ENCODE measurements at regions not wholly inside any gene's neighbourhood (a gene's known extent, or its start where the extent isn't known, plus 50 kb on each side); places are given as distances from the start of the nearest gene placed in this dataset.
"Not testable (repeated sequence)": the region's sequence is repeated elsewhere in the genome, so short reads cannot be mapped to it uniquely, and the experiment has no call there.

- TF ChIP-seq CTCF (IDR thresholded peaks at IDR 0.05; ENCODE audit: low read depth, low read length, missing control alignments) = no peak
- H3K4me3 ChIP-seq (replicated peaks; ENCODE audit: low read depth, low read length) = no peak overlapping the region
- DNase-seq (ENCODE audit: extremely low read depth, low read depth) = no peak
These were observed 89.0 kb upstream of the DTNBP1 start for GRCh38 chr6:15751721-15752350.

DNA sequence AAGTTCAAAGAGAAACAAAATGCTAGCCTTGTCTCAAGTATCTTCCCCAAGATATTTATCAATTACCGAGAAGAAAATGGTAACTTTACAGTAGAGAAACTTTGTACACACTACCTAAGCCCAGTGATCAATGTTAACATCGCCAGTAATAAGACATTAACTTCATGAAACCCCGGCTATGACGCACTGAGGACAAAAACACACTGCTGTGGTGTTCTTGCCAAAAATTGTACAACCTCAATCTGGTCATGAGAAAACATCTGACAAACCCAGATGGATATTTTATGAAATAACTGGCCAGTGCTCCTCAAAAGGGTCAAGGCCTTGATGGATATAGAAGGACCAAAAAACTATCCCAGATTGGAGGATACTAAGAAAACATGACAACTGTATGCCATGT lies 85.5 kb upstream of the DTNBP1 start:
- TF ChIP-seq CTCF (IDR thresholded peaks at IDR 0.05; ENCODE audit: low read depth, low read length, missing control alignments) = no peak
- H3K4me3 ChIP-seq (replicated peaks; ENCODE audit: low read depth, low read length) = no peak overlapping the region
- DNase-seq (ENCODE audit: extremely low read depth, low read depth) = no peak

DNA sequence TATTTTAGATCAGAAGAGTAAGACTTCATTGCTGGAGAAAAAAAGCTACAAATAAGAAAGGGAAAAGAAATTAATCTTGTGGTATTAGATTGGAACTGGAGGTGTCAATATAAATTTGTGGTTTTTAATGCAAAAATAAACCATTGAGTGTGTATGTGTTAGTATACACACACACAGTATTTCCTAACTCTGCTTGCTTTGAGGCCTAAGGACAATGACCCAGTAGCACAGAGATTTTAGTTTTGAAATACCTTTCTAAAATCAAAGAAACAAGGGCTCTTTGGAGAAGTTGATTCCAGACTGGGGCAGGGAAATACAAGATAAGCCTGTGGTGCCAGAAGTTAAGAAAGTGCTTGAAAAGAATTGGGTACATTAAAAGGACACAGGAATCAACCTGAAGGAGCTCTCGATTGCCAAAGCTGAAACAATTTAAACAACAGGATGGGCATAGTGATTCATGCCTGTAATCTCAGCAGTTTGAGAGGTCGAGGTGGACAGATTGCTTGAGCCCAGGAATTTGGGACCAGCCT lies 84.6 kb upstream of the DTNBP1 start:
- no peak for TF ChIP-seq CTCF (IDR thresholded peaks at IDR 0.05; ENCODE audit: low read depth, low read length, missing control alignments)
- no peak for DNase-seq (ENCODE audit: extremely low read depth, low read depth)

GRCh38 chr6:15745781-15746180 lies 83.0 kb upstream of the DTNBP1 start:
- TF ChIP-seq CTCF (IDR thresholded peaks at IDR 0.05; ENCODE audit: low read depth, low read length, missing control alignments) = no peak
- DNase-seq (ENCODE audit: extremely low read depth, low read depth) = no peak
- H3K4me3 ChIP-seq (replicated peaks; ENCODE audit: low read depth, low read length) = no peak overlapping the region

More for the DNA sequence above, 84.6 kb upstream of the DTNBP1 start:
- no peak overlapping the region for H3K4me3 ChIP-seq (replicated peaks; ENCODE audit: low read depth, low read length)

DNA sequence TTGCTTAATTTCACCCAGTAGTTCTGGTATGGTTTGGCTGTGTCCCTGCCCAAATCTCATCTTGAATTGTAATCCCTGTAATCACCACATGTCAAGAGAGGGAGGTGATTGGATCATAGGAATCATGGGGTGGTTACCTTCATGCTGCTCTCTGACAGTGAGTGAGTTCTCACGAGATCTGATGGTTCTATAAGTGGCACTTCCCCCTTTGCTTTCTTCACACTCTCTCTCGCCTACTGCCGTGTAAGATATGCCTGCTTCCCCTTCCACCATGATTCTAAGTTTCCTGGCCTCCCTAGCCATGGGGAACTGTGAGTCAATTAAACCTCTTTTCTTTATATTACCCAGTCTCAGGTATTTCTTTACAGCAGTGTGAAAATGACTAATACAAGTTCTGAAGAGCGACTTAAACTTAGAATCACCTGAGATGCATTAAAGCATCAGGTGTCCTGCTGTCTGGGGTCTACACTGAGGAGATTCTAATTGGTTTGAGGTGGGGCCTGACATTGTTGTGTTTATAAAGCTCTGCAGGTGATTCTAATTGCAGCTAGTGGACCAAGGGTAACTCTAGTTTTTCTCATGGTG lies 82.1 kb upstream of the DTNBP1 start:
- no peak overlapping the region for H3K4me3 ChIP-seq (replicated peaks; ENCODE audit: low read depth, low read length)
- no peak for DNase-seq (ENCODE audit: extremely low read depth, low read depth)
- TF ChIP-seq CTCF (IDR thresholded peaks at IDR 0.05; ENCODE audit: low read depth, low read length, missing control alignments) = no peak

DNA sequence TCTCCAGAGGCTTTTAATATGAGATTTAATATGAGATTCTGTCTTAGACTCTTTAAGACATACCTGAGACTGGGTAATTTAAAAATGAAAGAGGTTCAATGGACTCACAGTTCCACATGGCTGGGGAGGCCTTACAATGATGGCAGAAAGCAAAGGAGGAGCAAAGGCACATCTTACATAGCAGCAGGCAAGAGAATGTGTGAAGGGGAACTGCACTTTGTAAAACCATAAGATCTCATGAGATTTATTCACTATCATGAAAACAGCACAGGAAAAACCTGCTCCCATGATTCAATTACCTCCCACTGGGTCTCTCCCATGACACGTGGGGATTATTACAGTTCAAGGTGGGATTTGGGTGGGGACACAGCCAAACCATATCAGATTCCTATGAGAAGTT lies 79.2 kb upstream of the DTNBP1 start:
- not testable (repeated sequence) for DNase-seq (ENCODE audit: extremely low read depth, low read depth); H3K4me3 ChIP-seq (replicated peaks; ENCODE audit: low read depth, low read length)

DNA sequence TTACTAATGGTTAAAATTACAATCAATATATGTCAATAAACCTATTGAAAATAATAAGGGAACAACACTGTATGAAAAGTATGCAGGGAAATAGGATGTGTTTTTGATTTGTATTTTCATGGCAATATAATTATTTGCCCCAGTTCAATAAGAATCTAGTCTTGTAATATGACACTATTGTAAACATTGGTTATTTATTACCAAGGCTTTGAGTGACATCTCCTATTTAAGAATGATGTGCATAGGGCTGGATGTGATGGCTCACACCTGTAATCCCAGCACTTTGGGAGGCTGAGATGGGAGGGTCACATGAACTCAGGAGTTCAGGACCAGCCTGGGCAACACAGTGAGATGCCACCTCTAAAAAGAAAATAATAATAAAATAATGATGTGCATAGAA lies 78.6 kb upstream of the DTNBP1 start:
- TF ChIP-seq CTCF (IDR thresholded peaks at IDR 0.05; ENCODE audit: low read depth, low read length, missing control alignments) = no peak
- H3K4me3 ChIP-seq (replicated peaks; ENCODE audit: low read depth, low read length) = no peak overlapping the region
- DNase-seq (ENCODE audit: extremely low read depth, low read depth) = no peak
